ENCODE measurements at regions not wholly inside any gene's neighbourhood (a gene's known extent, or its start where the extent isn't known, plus 50 kb on each side); places are given as distances from the start of the nearest gene placed in this dataset.

- TF ChIP-seq CTCF (IDR thresholded peaks at IDR 0.05; ENCODE audit: low read depth, low read length) = no peak
- Histone ChIP-seq H3K36me3 (no peaks in the 10 kb centered on the region), H3K9me3 (no peaks in the 10 kb centered on the region; the same call in 1 of the 2 replicates), H3K27me3 (no peaks in the 10 kb centered on the region), H3K4me1 (no peaks in the 10 kb centered on the region), H3K4me3 (ENCODE audit: low read depth, low read length) (no peak overlapping the region)
- no peak for DNase-seq
Measured at GRCh38 chr7:67752227-67752626, 755.6 kb downstream of the TYW1 start.

DNA sequence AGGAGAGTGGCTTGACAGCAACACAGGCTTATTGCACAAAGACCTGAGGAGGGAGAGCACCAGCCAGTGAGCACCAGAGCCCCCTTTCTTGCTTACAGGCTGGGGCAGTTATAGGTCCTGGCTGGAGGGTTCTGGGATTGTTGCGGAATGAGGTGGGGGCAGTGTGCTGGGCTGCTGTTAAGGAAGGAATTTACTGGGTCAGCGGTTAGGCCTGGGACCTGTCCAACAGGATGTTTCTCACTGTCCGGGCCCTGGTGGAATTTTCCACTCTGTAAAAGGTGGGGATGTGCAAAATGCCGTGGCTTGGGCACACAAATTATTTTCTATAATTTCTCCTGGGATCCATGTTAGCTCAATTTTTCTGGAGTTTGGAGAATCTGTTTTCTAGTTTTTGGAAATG is 757.3 kb downstream of the TYW1 start:
- no peak overlapping the region for H3K4me3 ChIP-seq (ENCODE audit: low read depth, low read length)
- no peaks in the 10 kb centered on the region for H3K36me3 ChIP-seq
- DNase-seq = no peak
- H3K4me1 ChIP-seq = no peaks in the 10 kb centered on the region
- no peaks in the 10 kb centered on the region for H3K9me3 ChIP-seq
- TF ChIP-seq CTCF (IDR thresholded peaks at IDR 0.05; ENCODE audit: low read depth, low read length) = no peak
- H3K27me3 ChIP-seq = no peaks in the 10 kb centered on the region

GRCh38 chr7:67754651-67755050 is 758.0 kb downstream of the TYW1 start:
- Histone ChIP-seq H3K4me3 (ENCODE audit: low read depth, low read length) (no peak overlapping the region), H3K27me3 (no peaks in the 10 kb centered on the region), H3K9me3 (no peaks in the 10 kb centered on the region), H3K36me3 (no peaks in the 10 kb centered on the region), H3K4me1 (no peaks in the 10 kb centered on the region)
- DNase-seq = no peak
- no peak for TF ChIP-seq CTCF (IDR thresholded peaks at IDR 0.05; ENCODE audit: low read depth, low read length)

DNA sequence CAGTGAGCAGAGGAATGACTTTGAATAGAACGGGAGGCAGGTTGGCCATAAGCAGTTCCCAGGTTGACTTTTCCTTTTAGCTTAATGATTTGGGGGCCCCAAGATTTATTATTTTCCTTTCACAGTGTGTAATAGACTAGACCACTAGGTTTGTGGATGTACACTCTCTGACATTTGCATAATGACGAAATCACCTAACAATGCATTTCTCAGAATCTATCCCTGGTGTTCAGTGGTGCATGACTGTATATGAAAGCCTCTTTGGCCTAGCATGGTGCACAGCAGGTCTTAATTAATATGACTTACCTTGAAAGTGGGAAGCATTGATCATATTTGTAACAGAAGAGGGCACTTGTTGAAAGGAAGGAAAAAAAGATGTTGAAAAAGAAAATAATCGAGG is 761.9 kb downstream of the TYW1 start:
- no peak for DNase-seq
- no peaks in the 10 kb centered on the region for H3K27me3 ChIP-seq
- H3K36me3 ChIP-seq = no peaks in the 10 kb centered on the region
- no peak overlapping the region for H3K4me3 ChIP-seq (ENCODE audit: low read depth, low read length)
- H3K9me3 ChIP-seq = no peaks in the 10 kb centered on the region
- TF ChIP-seq CTCF (IDR thresholded peaks at IDR 0.05; ENCODE audit: low read depth, low read length) = no peak
- H3K4me1 ChIP-seq = no peaks in the 10 kb centered on the region

DNA sequence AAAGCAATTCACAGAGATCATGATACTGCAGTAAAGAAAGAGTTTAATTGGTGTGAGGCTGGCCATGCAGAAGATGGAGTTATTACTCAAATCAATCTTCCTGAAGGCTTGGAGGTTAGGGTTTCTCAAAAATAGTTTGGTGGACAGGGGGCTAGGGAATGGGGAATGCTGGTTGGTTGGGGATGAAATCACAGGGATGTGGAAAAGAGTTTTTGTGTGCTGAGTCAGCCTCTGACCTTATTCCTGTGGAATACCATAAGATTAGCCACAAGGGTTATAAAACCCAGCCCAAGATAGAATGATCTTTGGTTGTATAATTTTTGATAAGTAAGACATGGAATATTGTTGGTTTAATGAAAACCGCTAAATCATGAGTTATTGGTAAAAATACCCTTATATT is 764.3 kb downstream of the TYW1 start:
- Histone ChIP-seq H3K4me3 (ENCODE audit: low read depth, low read length) (no peak overlapping the region), H3K4me1 (no peaks in the 10 kb centered on the region), H3K9me3 (no peaks in the 10 kb centered on the region), H3K27me3 (no peaks in the 10 kb centered on the region), H3K36me3 (no peaks in the 10 kb centered on the region)
- DNase-seq = no peak
- no peak for TF ChIP-seq CTCF (IDR thresholded peaks at IDR 0.05; ENCODE audit: low read depth, low read length)

- no peak for DNase-seq
- no peak overlapping the region for H3K4me3 ChIP-seq (ENCODE audit: low read depth, low read length)
- H3K4me1 ChIP-seq = no peaks in the 10 kb centered on the region
- TF ChIP-seq CTCF (IDR thresholded peaks at IDR 0.05; ENCODE audit: low read depth, low read length) = no peak
- no peaks in the 10 kb centered on the region for H3K27me3 ChIP-seq
- no peaks in the 10 kb centered on the region for H3K36me3 ChIP-seq
- H3K9me3 ChIP-seq = no peaks in the 10 kb centered on the region
Measured at GRCh38 chr7:67762516-67762915, 765.9 kb downstream of the TYW1 start.
